ENCODE measurements at regions not wholly inside any gene's neighbourhood (a gene's known extent, or its start where the extent isn't known, plus 50 kb on each side); places are given as distances from the start of the nearest gene placed in this dataset.

DNA sequence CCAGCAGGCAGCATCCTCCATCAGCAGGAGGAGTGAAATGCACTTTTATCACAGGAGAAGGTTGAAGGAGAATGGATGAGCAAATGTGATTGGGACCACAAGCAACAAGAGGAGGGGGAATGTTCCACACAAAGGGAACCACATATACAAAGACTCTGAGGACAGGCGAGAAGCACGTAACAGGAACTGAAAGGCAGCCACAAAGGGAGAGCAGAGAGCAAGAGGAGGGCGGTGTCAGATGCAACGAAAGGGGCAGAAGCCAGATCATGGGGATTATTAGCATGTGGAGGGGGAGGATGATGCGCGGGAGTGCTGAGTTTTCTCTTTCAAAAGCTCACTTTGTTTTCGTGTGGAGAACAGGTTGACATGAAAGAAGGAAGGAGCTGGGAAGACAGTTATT lies 241.1 kb downstream of the SPTSSA start:
- dilution Hi-C loops (cut with MboI; ENCODE audit: extremely low pct_ligation_motif_present, low sequenced_read_pairs): no loop called here
- POLR2A ChIA-PET: no interaction called here

DNA sequence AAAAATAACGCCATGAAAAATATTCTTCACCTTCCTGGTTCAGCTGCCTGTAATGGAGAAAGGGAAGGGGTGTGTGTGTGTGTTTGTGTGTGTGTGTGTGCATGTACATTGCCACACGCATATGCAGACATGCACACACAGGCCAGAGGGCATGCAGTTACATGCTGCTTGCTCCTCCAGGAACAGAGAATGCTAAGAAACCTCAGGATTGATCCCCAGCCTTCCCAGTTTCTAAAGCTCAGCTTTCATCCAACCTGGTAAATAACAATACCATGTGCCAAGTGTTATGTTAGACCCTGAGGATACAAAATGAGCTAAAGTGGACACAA lies 241.7 kb downstream of the SPTSSA start:
- H3K9me3 ChIP-seq (replicated peaks; ENCODE audit: control insufficient read depth, insufficient read depth, low read length): no peaks in the 10 kb centered on the region
- TF ChIP-seq JUN (IDR thresholded peaks at IDR 0.05; ENCODE audit: borderline replicate concordance, insufficient read depth, insufficient read length, low read depth): no peak
- no peak for TF ChIP-seq FOS (IDR thresholded peaks at IDR 0.05; ENCODE audit: borderline replicate concordance, insufficient read depth, low read length)
- TF ChIP-seq MYC (IDR thresholded peaks at IDR 0.05; ENCODE audit: low read depth, low read length): no peak
- TF ChIP-seq, protein P1, sequence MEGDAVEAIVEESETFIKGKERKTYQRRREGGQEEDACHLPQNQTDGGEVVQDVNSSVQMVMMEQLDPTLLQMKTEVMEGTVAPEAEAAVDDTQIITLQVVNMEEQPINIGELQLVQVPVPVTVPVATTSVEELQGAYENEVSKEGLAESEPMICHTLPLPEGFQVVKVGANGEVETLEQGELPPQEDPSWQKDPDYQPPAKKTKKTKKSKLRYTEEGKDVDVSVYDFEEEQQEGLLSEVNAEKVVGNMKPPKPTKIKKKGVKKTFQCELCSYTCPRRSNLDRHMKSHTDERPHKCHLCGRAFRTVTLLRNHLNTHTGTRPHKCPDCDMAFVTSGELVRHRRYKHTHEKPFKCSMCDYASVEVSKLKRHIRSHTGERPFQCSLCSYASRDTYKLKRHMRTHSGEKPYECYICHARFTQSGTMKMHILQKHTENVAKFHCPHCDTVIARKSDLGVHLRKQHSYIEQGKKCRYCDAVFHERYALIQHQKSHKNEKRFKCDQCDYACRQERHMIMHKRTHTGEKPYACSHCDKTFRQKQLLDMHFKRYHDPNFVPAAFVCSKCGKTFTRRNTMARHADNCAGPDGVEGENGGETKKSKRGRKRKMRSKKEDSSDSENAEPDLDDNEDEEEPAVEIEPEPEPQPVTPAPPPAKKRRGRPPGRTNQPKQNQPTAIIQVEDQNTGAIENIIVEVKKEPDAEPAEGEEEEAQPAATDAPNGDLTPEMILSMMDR (IDR thresholded peaks at IDR 0.05; ENCODE audit: extremely low read depth in 1 of 2, insufficient read depth in 1 of 2, low read depth in 1 of 2, low read length in 2 of 2): no peak
- no peak for TF ChIP-seq POLR2A (IDR thresholded peaks at IDR 0.05; ENCODE audit: low read depth, low read length)
- TF ChIP-seq, protein P2, sequence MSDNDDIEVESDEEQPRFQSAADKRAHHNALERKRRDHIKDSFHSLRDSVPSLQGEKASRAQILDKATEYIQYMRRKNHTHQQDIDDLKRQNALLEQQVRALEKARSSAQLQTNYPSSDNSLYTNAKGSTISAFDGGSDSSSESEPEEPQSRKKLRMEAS (IDR thresholded peaks at IDR 0.05; ENCODE audit: insufficient read depth, insufficient read length): no peak
- no peak for TF ChIP-seq GATA2 (IDR thresholded peaks at IDR 0.05; ENCODE audit: insufficient read depth, insufficient read length, low read depth, low read length)
- TF ChIP-seq EZH2 (IDR thresholded peaks at IDR 0.05; ENCODE audit: borderline replicate concordance, low read depth, low read length, severe bottlenecking): no peak
- no peak for TF ChIP-seq POLR2AphosphoS5 (IDR thresholded peaks at IDR 0.05; ENCODE audit: insufficient read depth, low read depth, low read length)
- CTCF ChIA-PET: interaction anchor here (1.0 to 1.2 kb wide), 2 partner anchors 81 to 382 kb away, joined by 3 read pairs; no protein-coding TSS in a partner anchor
- H3K9ac ChIP-seq (replicated peaks; ENCODE audit: extremely low read depth, insufficient read depth, low read length): no peak overlapping the region
- H3K4me2 ChIP-seq (ENCODE audit: insufficient read depth, low read length): no peak overlapping the region
- no peak overlapping the region for H3K27ac ChIP-seq (ENCODE audit: insufficient read depth, low read depth, low read length)
- H3K9me1 ChIP-seq (replicated peaks; ENCODE audit: control insufficient read depth, extremely low read depth, insufficient read depth, low read length): no peaks in the 10 kb centered on the region
- H3K4me1 ChIP-seq (ENCODE audit: control insufficient read depth, extremely low read depth, insufficient read depth, low read length): no peaks in the 10 kb centered on the region
- POLR2A ChIA-PET: no interaction called here
- no peaks in the 10 kb centered on the region for H3K36me3 ChIP-seq (ENCODE audit: control insufficient read depth in 2 of 2, extremely low read depth in 1 of 2, insufficient read depth in 2 of 2, low read length in 2 of 2)
- no peaks in the 10 kb centered on the region for H3K79me2 ChIP-seq (ENCODE audit: control insufficient read depth, insufficient read depth, low read length)
- no peaks in the 10 kb centered on the region for H4K20me1 ChIP-seq (replicated peaks; ENCODE audit: control insufficient read depth, extremely low read depth, insufficient read depth, low read length)
- H2AFZ ChIP-seq (ENCODE audit: low read depth, low read length): no peak overlapping the region
- no TSS peak for BruUV-seq (replicated peaks)
- intact Hi-C loops (cut with micrococcal nuclease): no loop called here
- DNase-seq (ENCODE audit: low read depth, low spot score) (no peak), FAIRE-seq (no peak)
- dilution Hi-C loops (cut with MboI; ENCODE audit: extremely low pct_ligation_motif_present, low sequenced_read_pairs): no loop called here
- no peak overlapping the region for H3K4me3 ChIP-seq (replicated peaks in 1 of 3; ENCODE audit: insufficient read depth in 1 of 3, low read depth in 1 of 3, low read length in 3 of 3)
- peaks cover 2 to 3% of the 10 kb centered on the region in 2 experiments for H3K27me3 ChIP-seq (ENCODE audit: control insufficient read depth in 2 of 2, insufficient read depth in 2 of 2, low read length in 2 of 2)

More for the DNA sequence above, 241.1 kb downstream of the SPTSSA start:
- H3K4me2 ChIP-seq (ENCODE audit: insufficient read depth, low read length): no peak overlapping the region
- H3K9me3 ChIP-seq (replicated peaks; ENCODE audit: control insufficient read depth, insufficient read depth, low read length): no peaks in the 10 kb centered on the region
- H3K9ac ChIP-seq (replicated peaks; ENCODE audit: extremely low read depth, insufficient read depth, low read length): no peak overlapping the region
- TF ChIP-seq POLR2A (IDR thresholded peaks at IDR 0.05; ENCODE audit: low read depth, low read length): no peak
- TF ChIP-seq FOS (IDR thresholded peaks at IDR 0.05; ENCODE audit: borderline replicate concordance, insufficient read depth, low read length): no peak
- no peak for TF ChIP-seq EZH2 (IDR thresholded peaks at IDR 0.05; ENCODE audit: borderline replicate concordance, low read depth, low read length, severe bottlenecking)
- TF ChIP-seq POLR2AphosphoS5 (IDR thresholded peaks at IDR 0.05; ENCODE audit: insufficient read depth, low read depth, low read length): no peak
- TF ChIP-seq JUN (IDR thresholded peaks at IDR 0.05; ENCODE audit: borderline replicate concordance, insufficient read depth, insufficient read length, low read depth): no peak
- H3K4me3 ChIP-seq (replicated peaks in 1 of 3; ENCODE audit: insufficient read depth in 1 of 3, low read depth in 1 of 3, low read length in 3 of 3): no peak overlapping the region
- H3K27me3 ChIP-seq (ENCODE audit: control insufficient read depth in 2 of 2, insufficient read depth in 2 of 2, low read length in 2 of 2): peaks cover 2 to 3% of the 10 kb centered on the region in 2 experiments
- H3K4me1 ChIP-seq (ENCODE audit: control insufficient read depth, extremely low read depth, insufficient read depth, low read length): no peaks in the 10 kb centered on the region
- no peak for DNase-seq (ENCODE audit: low read depth, low spot score)
- H4K20me1 ChIP-seq (replicated peaks; ENCODE audit: control insufficient read depth, extremely low read depth, insufficient read depth, low read length): no peaks in the 10 kb centered on the region
- CTCF ChIA-PET: interaction anchor here (1.0 kb wide), 1 partner anchor 80 kb away, joined by 3 read pairs; no protein-coding TSS in a partner anchor
- no peak overlapping the region for H2AFZ ChIP-seq (ENCODE audit: low read depth, low read length)
- BruUV-seq (replicated peaks): no TSS peak
- no peaks in the 10 kb centered on the region for H3K9me1 ChIP-seq (replicated peaks; ENCODE audit: control insufficient read depth, extremely low read depth, insufficient read depth, low read length)
- H3K79me2 ChIP-seq (ENCODE audit: control insufficient read depth, insufficient read depth, low read length): no peaks in the 10 kb centered on the region
- H3K27ac ChIP-seq (ENCODE audit: insufficient read depth, low read depth, low read length): no peak overlapping the region
- H3K36me3 ChIP-seq (ENCODE audit: control insufficient read depth in 2 of 2, extremely low read depth in 1 of 2, insufficient read depth in 2 of 2, low read length in 2 of 2): no peaks in the 10 kb centered on the region
- no peak for FAIRE-seq
- intact Hi-C loops (cut with micrococcal nuclease): no loop called here

Data from endothelial cell of umbilical vein (primary cell).